ENCODE measurements at regions not wholly inside any gene's neighbourhood (a gene's known extent, or its start where the extent isn't known, plus 50 kb on each side); places are given as distances from the start of the nearest gene placed in this dataset.

DNA sequence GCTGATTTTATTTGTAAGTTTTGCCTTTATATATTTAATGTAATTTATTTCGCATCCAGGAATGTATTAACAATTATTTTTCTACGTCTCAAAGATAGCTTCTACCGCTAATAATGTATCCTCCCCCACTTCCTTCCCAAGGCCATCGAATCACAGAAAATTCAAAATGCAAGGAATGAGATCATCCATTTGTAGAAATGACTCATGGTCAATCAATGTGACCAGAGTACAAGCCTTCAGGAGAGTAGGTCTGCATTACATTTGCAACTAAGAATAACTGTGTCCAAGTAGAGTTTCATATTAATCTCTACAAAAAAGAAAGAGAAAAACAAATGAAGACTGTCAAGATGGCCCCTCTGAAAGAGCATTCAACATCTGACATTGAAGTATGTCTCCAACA is 205.9 kb upstream of the PHF14 start:
- Histone ChIP-seq H3K27ac (no peak overlapping the region), H3K4me3 (no peak overlapping the region), H2AFZ (no peak overlapping the region), H3K79me2 (ENCODE audit: low read depth) (no peaks in the 10 kb centered on the region), H3K9me3 (ENCODE audit: insufficient read depth, low read depth) (no peaks in the 10 kb centered on the region), H3F3A (ENCODE audit: insufficient read depth, low read depth) (no peaks in the 10 kb centered on the region), H3K4me1 (replicated peaks; ENCODE audit: insufficient read depth) (no peaks in the 10 kb centered on the region), H3K36me3 (ENCODE audit: low read depth) (no peaks in the 10 kb centered on the region), H4K20me1 (ENCODE audit: insufficient read depth) (no peaks in the 10 kb centered on the region), H3K9me2 (ENCODE audit: insufficient read depth) (no peaks in the 10 kb centered on the region), H3K4me2 (no peak overlapping the region), H3K27me3 (ENCODE audit: insufficient read depth, low read depth) (no peaks in the 10 kb centered on the region)
- no peak for TF ChIP-seq EZH2 (IDR thresholded peaks at IDR 0.05; ENCODE audit: low read depth)
- TF ChIP-seq, protein P1, sequence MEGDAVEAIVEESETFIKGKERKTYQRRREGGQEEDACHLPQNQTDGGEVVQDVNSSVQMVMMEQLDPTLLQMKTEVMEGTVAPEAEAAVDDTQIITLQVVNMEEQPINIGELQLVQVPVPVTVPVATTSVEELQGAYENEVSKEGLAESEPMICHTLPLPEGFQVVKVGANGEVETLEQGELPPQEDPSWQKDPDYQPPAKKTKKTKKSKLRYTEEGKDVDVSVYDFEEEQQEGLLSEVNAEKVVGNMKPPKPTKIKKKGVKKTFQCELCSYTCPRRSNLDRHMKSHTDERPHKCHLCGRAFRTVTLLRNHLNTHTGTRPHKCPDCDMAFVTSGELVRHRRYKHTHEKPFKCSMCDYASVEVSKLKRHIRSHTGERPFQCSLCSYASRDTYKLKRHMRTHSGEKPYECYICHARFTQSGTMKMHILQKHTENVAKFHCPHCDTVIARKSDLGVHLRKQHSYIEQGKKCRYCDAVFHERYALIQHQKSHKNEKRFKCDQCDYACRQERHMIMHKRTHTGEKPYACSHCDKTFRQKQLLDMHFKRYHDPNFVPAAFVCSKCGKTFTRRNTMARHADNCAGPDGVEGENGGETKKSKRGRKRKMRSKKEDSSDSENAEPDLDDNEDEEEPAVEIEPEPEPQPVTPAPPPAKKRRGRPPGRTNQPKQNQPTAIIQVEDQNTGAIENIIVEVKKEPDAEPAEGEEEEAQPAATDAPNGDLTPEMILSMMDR (conservative IDR thresholded peaks at IDR 0.05) = no peak
- CTCF ChIA-PET = no interaction called here
- POLR2A ChIA-PET (ENCODE audit: unreplicated experiment) = no interaction called here
- no peak for DNase-seq
- intact Hi-C loops (cut with micrococcal nuclease; ENCODE audit: unreplicated experiment) = no loop called here
- BruUV-seq (replicated peaks) = no TSS peak

DNA sequence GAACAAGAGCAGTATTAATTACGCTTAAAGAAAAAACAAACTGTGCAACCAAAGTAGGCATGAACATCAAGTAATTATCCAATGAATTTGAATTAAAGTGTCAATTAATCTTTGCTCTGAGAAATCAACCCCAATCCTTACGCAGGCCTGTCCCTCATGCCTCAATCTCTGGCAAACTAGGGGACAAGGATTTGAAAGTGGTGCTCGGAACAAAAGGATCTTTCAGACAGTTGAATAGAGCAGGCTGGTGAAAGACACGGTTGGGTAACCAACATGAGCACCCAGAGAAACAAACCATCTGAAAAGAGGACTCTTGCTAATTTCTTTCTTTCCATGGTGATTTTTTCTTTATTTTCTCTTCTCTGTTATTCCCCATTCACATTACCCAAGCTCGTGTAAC is 203.5 kb upstream of the PHF14 start:
- TF ChIP-seq, protein P1 (conservative IDR thresholded peaks at IDR 0.05) = no peak
- no peak for TF ChIP-seq EZH2 (IDR thresholded peaks at IDR 0.05; ENCODE audit: low read depth)
- intact Hi-C loops (cut with micrococcal nuclease; ENCODE audit: unreplicated experiment) = no loop called here
- CTCF ChIA-PET = no interaction called here
- POLR2A ChIA-PET (ENCODE audit: unreplicated experiment) = no interaction called here
- Histone ChIP-seq H3K4me2 (no peak overlapping the region), H3K27me3 (ENCODE audit: insufficient read depth, low read depth) (no peaks in the 10 kb centered on the region), H2AFZ (no peak overlapping the region), H3K9me2 (ENCODE audit: insufficient read depth) (no peaks in the 10 kb centered on the region), H3K36me3 (ENCODE audit: low read depth) (no peaks in the 10 kb centered on the region), H4K20me1 (ENCODE audit: insufficient read depth) (no peaks in the 10 kb centered on the region), H3K9me3 (ENCODE audit: insufficient read depth, low read depth) (no peaks in the 10 kb centered on the region), H3F3A (ENCODE audit: insufficient read depth, low read depth) (no peaks in the 10 kb centered on the region), H3K4me1 (replicated peaks; ENCODE audit: insufficient read depth) (no peaks in the 10 kb centered on the region), H3K79me2 (ENCODE audit: low read depth) (no peaks in the 10 kb centered on the region), H3K4me3 (no peak overlapping the region), H3K27ac (no peak overlapping the region)
- BruUV-seq (replicated peaks) = no TSS peak
- DNase-seq = no peak

DNA sequence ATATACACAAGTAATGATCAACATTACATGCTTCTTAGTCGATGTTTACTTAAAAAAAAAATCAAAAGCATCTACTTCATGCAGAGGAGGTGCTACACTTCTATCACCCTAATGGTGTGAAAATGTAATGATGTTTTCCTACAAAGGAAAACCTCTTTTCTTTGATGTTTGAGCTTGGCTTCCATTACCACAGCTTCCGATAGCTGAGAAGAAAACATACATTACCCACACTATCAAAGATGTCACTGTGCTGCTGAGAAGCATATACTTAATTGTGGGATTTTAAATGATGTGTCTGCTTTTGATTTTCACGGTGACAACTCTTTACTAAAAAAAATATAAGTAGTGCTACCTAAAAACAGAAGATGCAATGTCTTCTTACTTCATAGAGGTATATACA is 200.2 kb upstream of the PHF14 start:
- no TSS peak for BruUV-seq (replicated peaks)
- H3K79me2 ChIP-seq (ENCODE audit: low read depth) = no peaks in the 10 kb centered on the region
- CTCF ChIA-PET = no interaction called here
- no peaks in the 10 kb centered on the region for H3K27me3 ChIP-seq (ENCODE audit: insufficient read depth, low read depth)
- no peak overlapping the region for H3K27ac ChIP-seq
- H3K9me2 ChIP-seq (ENCODE audit: insufficient read depth) = no peaks in the 10 kb centered on the region
- H4K20me1 ChIP-seq (ENCODE audit: insufficient read depth) = no peaks in the 10 kb centered on the region
- H3K9me3 ChIP-seq (ENCODE audit: insufficient read depth, low read depth) = no peaks in the 10 kb centered on the region; the same call in 1 of the 2 replicates
- no peaks in the 10 kb centered on the region for H3K4me1 ChIP-seq (replicated peaks; ENCODE audit: insufficient read depth)
- H3F3A ChIP-seq (ENCODE audit: insufficient read depth, low read depth) = no peaks in the 10 kb centered on the region
- no peak overlapping the region for H3K4me2 ChIP-seq
- no peaks in the 10 kb centered on the region for H3K36me3 ChIP-seq (ENCODE audit: low read depth)
- DNase-seq = no peak
- H2AFZ ChIP-seq = no peak overlapping the region
- POLR2A ChIA-PET (ENCODE audit: unreplicated experiment) = no interaction called here
- H3K4me3 ChIP-seq = no peak overlapping the region
- intact Hi-C loops (cut with micrococcal nuclease; ENCODE audit: unreplicated experiment) = no loop called here
- no peak for TF ChIP-seq EZH2 (IDR thresholded peaks at IDR 0.05; ENCODE audit: low read depth)
- TF ChIP-seq, protein P1 (conservative IDR thresholded peaks at IDR 0.05) = no peak
